ENCODE measurements at regions not wholly inside any gene's neighbourhood (a gene's known extent, or its start where the extent isn't known, plus 50 kb on each side); places are given as distances from the start of the nearest gene placed in this dataset.

- no peaks in the 10 kb centered on the region for H3K9me3 ChIP-seq (ENCODE audit: control insufficient read depth, insufficient read depth, low read depth, low read length)
- no peak for DNase-seq (ENCODE audit: low read depth in 2 of 2)
- TF ChIP-seq EZH2 (IDR thresholded peaks at IDR 0.05; ENCODE audit: low read length, missing control alignments) (no peak), CTCF (conservative IDR thresholded peaks at IDR 0.05 in 1 of 2, IDR thresholded peaks at IDR 0.05 in 1 of 2; ENCODE audit: low read depth in 1 of 2, low read length in 2 of 2) (no peak)
- no peak overlapping the region for H2AFZ ChIP-seq (ENCODE audit: low read length)
- no peaks in the 10 kb centered on the region for H3K36me3 ChIP-seq (ENCODE audit: control insufficient read depth, insufficient read depth, low read length)
- no peaks in the 10 kb centered on the region for H3K27me3 ChIP-seq (ENCODE audit: control insufficient read depth, insufficient read depth, low read length)
- no peaks in the 10 kb centered on the region for H4K20me1 ChIP-seq (ENCODE audit: control insufficient read depth, extremely low read depth, insufficient read depth, low read length)
- H3K4me2 ChIP-seq (ENCODE audit: extremely low read depth, insufficient read depth, low read length): no peak overlapping the region
- H3K79me2 ChIP-seq (ENCODE audit: control insufficient read depth, insufficient read depth, low read length): no peaks in the 10 kb centered on the region
- H3K9ac ChIP-seq (ENCODE audit: insufficient read depth, low read length): no peak overlapping the region
- H3K27ac ChIP-seq (ENCODE audit: insufficient read depth, low read length): no peak overlapping the region
- no peak overlapping the region for H3K4me3 ChIP-seq (replicated peaks in 1 of 4; ENCODE audit: control extremely low read depth in 1 of 4, insufficient read depth in 1 of 4, low read depth in 3 of 4, low read length in 4 of 4)
- no peaks in the 10 kb centered on the region for H3K4me1 ChIP-seq (ENCODE audit: control insufficient read depth, extremely low read depth, insufficient read depth, low read length)
Measured at GRCh38 chr5:124623265-124623664, 123.2 kb downstream of the ZNF608 start.

DNA sequence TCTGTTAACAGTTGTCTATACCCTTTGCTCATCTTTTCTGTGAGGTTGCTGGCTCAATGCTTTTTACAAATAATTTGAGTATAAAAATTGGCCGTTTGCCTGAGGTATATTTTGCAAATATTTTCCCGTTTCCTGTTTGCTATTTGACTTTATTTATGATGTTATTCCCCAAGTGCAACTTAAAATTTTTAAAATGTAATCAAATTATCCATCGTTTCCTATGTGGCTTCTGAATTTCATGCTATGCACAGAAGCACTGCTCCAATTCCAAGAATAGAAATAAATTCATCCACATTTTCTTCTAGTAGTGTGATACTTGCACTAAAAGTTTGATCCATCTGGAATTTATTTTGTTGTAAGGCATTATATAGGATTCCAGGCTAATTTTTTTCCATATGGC, 123.6 kb downstream of the ZNF608 start:
- Histone ChIP-seq H3K27ac (ENCODE audit: insufficient read depth, low read length) (no peak overlapping the region), H4K20me1 (ENCODE audit: control insufficient read depth, extremely low read depth, insufficient read depth, low read length) (no peaks in the 10 kb centered on the region), H3K36me3 (ENCODE audit: control insufficient read depth, insufficient read depth, low read length) (no peaks in the 10 kb centered on the region), H3K4me2 (ENCODE audit: extremely low read depth, insufficient read depth, low read length) (no peak overlapping the region), H3K79me2 (ENCODE audit: control insufficient read depth, insufficient read depth, low read length) (no peaks in the 10 kb centered on the region), H3K9ac (ENCODE audit: insufficient read depth, low read length) (no peak overlapping the region), H3K9me3 (ENCODE audit: control insufficient read depth, insufficient read depth, low read depth, low read length) (no peaks in the 10 kb centered on the region), H3K27me3 (ENCODE audit: control insufficient read depth, insufficient read depth, low read length) (no peaks in the 10 kb centered on the region), H3K4me1 (ENCODE audit: control insufficient read depth, extremely low read depth, insufficient read depth, low read length) (no peaks in the 10 kb centered on the region), H3K4me3 (replicated peaks in 1 of 4; ENCODE audit: control extremely low read depth in 1 of 4, insufficient read depth in 1 of 4, low read depth in 3 of 4, low read length in 4 of 4) (no peak overlapping the region), H2AFZ (ENCODE audit: low read length) (no peak overlapping the region)
- DNase-seq (ENCODE audit: low read depth in 2 of 2): no peak
- no peak for TF ChIP-seq EZH2 (IDR thresholded peaks at IDR 0.05; ENCODE audit: low read length, missing control alignments)
- TF ChIP-seq CTCF (conservative IDR thresholded peaks at IDR 0.05 in 1 of 2, IDR thresholded peaks at IDR 0.05 in 1 of 2; ENCODE audit: low read depth in 1 of 2, low read length in 2 of 2): no peak

GRCh38 chr5:124621279-124621678, 125.2 kb downstream of the ZNF608 start:
- Histone ChIP-seq H2AFZ (ENCODE audit: low read length) (no peak overlapping the region), H3K36me3 (ENCODE audit: control insufficient read depth, insufficient read depth, low read length) (no peaks in the 10 kb centered on the region), H4K20me1 (ENCODE audit: control insufficient read depth, extremely low read depth, insufficient read depth, low read length) (no peaks in the 10 kb centered on the region), H3K9me3 (ENCODE audit: control insufficient read depth, insufficient read depth, low read depth, low read length) (no peaks in the 10 kb centered on the region), H3K79me2 (ENCODE audit: control insufficient read depth, insufficient read depth, low read length) (no peaks in the 10 kb centered on the region), H3K27me3 (ENCODE audit: control insufficient read depth, insufficient read depth, low read length) (no peaks in the 10 kb centered on the region), H3K4me3 (replicated peaks in 1 of 4; ENCODE audit: control extremely low read depth in 1 of 4, insufficient read depth in 1 of 4, low read depth in 3 of 4, low read length in 4 of 4) (no peak overlapping the region), H3K4me1 (ENCODE audit: control insufficient read depth, extremely low read depth, insufficient read depth, low read length) (no peaks in the 10 kb centered on the region), H3K4me2 (ENCODE audit: extremely low read depth, insufficient read depth, low read length) (no peak overlapping the region), H3K9ac (ENCODE audit: insufficient read depth, low read length) (no peak overlapping the region), H3K27ac (ENCODE audit: insufficient read depth, low read length) (no peak overlapping the region)
- no peak for DNase-seq (ENCODE audit: low read depth in 2 of 2)
- TF ChIP-seq EZH2 (IDR thresholded peaks at IDR 0.05; ENCODE audit: low read length, missing control alignments) (no peak), CTCF (conservative IDR thresholded peaks at IDR 0.05 in 1 of 2, IDR thresholded peaks at IDR 0.05 in 1 of 2; ENCODE audit: low read depth in 1 of 2, low read length in 2 of 2) (no peak)

Measured in fibroblast of lung (primary cell).